GM12875 (cell line): ENCODE measurements at regions not wholly inside any gene's neighbourhood (a gene's known extent, or its start where the extent isn't known, plus 50 kb on each side); places are given as distances from the start of the nearest gene placed in this dataset.

Experiments
- H3K4me3 ChIP-seq: one replicate; pipeline ENCODE4 v1.5.1; 2011; ENCODE audit warnings: low read depth, low read length, control low read depth
- TF ChIP-seq, protein P1 (sequence below): IDR thresholded peaks from 2 replicates; pipeline ENCODE4 v1.5.1; 2011; ENCODE audit warnings: low read depth, mild to moderate bottlenecking, control low read depth, inconsistent platforms, low read length, moderate library complexity, borderline replicate concordance; ENCODE audit not compliant: insufficient read depth

DNA sequence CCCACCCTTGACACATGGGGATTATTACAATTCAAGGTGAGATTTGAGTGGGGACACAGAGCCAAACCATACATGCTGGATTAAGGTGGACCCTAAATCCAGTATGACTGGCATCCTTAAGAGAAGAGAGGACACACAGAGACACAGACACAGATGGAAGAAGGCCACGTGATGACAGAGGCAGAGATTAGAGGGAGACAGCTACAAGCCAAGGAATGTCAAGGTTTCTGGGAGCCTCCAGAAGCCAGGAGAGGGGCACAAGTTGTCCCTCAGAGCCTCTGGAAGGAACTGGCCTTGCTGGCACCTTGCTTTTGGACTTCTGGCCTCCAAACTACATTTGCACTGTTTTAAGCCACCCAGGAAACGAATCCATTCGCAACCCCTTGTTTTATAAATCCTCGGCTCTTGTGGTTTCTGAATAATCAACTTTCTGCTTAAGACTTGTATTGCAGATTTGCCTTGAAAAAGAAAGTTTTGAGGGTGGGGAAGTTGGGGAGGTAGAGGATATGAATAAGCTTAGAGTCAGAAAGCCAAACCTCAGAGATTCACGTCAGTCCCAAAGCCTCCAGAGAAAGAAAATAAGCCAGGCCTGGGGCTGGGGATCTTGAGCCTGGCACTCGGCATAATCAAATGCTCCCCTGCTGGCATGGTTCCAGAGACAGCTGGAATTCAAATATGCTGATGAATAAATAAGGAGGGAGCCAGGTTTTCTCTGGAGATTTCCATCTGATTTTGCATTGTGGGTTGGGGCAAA is 224.2 kb upstream of the PWP1 start:
- H3K4me3 ChIP-seq = no peak overlapping the region
- TF ChIP-seq, protein P1, sequence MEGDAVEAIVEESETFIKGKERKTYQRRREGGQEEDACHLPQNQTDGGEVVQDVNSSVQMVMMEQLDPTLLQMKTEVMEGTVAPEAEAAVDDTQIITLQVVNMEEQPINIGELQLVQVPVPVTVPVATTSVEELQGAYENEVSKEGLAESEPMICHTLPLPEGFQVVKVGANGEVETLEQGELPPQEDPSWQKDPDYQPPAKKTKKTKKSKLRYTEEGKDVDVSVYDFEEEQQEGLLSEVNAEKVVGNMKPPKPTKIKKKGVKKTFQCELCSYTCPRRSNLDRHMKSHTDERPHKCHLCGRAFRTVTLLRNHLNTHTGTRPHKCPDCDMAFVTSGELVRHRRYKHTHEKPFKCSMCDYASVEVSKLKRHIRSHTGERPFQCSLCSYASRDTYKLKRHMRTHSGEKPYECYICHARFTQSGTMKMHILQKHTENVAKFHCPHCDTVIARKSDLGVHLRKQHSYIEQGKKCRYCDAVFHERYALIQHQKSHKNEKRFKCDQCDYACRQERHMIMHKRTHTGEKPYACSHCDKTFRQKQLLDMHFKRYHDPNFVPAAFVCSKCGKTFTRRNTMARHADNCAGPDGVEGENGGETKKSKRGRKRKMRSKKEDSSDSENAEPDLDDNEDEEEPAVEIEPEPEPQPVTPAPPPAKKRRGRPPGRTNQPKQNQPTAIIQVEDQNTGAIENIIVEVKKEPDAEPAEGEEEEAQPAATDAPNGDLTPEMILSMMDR = no peak

DNA sequence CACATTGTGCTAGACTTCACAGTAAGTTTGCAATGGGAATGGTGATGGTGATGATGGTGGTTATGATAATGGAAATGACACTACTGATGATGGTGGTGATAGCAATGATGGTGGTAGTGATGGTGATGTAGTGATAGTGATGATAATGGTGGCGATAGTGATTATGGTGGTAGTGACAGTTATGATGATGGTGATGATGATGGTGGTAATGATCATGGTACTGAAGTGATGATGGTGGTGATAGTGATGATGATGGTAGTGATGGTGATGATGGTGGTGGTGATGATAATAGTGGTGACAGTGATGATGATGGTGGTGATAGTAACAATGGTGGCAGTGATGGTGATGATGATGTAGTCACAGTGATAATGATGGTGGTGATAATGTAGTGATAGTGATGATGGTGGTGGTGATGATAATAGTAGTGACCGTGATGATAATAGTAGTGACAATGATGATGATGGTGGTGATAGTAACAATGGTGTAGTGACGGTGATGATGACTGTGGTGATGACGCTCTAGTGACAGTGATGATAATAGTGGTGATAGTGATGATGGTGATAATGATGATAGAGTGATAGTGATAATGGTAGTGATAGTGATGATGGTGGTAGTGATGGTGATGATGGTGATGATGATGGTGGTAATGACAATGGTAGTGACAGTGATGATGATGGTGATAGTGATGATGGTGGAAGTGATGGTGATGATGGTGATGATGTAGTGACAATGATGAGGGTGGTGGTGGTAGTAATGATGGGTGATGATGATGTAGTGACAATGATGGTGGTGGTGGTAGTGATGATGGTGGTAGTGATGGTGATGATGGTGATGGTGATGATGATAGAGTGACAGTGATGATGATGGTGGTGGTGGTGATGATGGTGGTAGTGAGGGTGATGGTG is 222.9 kb upstream of the PWP1 start:
- no peak overlapping the region for H3K4me3 ChIP-seq
- TF ChIP-seq, protein P1 = no peak

DNA sequence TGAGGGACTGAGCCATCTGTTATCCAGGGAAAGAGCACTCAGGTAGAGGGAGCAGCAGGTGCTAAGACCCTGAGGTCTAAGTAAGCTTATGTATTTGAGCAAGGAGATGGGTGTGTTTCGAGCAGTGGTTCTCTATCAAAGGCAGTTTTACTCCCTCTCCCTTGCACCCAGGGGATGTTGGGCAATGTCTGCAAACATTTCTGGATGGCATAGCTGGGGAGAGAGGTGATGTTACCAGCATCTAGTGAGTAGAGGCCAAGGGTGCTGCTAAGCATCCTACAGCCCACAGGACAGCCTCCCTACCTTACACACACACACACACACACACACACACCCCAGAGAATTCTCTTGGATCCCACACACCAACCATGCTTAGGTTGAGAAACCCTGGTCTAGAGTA is 221.0 kb upstream of the PWP1 start:
- TF ChIP-seq, protein P1 = no peak

DNA sequence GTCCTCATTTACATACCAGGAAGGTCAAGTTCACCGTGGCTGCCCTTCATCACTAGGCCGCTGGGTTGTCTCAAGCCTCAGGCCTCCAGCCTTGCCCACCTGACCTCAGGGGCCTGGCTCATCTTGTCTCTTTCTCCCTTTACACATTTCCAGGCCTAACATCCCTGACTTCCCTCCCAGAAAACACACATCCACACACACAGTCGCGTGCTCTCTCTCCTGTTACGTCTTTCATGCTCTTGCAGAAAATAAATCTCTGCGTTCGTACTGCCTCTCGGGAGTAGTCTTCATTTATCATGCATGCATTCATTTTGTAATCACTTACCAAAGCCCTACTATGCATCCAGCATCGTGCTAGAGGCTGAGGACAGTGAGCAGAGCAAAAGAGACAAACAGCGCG is 220.0 kb upstream of the PWP1 start:
- TF ChIP-seq, protein P1 = no peak

More for the DNA sequence above, 221.0 kb upstream of the PWP1 start:
- no peak overlapping the region for H3K4me3 ChIP-seq

DNA sequence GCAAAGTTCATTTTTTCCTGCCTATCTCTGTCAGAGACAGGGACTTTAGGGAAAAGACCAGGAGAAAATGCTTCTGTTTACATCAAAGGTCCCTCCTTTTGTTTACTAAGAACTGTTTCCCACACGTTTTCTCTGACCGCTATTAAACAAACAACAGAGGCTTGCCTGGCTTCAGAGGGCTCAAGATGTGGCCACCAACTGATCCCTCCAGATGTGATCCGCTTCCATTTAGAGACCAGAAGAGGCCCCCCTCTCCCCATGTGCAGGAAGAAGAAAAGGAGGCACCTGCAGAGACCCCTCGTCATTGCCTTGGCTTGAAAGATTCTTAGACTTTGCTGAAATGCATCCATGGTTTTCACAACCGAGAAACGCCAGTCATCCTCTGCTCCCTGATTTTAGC is 217.9 kb upstream of the PWP1 start:
- no peak overlapping the region for H3K4me3 ChIP-seq
- TF ChIP-seq, protein P1 = no peak

More for the DNA sequence above, 220.0 kb upstream of the PWP1 start:
- H3K4me3 ChIP-seq = no peak overlapping the region

DNA sequence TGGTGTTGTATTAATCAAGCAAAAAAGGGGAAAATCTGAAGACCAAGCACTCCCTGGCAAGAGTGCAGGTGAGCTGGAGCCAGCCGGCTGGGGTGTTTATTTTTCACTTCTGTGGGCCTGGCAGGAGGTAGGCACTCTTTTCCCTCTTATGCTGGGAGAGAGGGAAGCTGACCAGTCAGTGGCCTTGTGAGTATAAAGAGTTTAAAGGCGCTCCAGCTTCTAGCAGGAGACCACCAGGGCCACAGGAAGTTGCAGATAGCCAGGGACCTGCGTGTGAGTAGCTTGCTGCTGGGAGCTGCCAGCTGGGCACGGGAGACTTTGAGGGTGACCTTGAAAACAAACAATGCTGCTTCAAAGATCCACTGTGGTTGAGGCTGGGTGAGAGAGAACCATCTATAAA is 217.4 kb upstream of the PWP1 start:
- H3K4me3 ChIP-seq = no peak overlapping the region
- TF ChIP-seq, protein P1 = no peak

DNA sequence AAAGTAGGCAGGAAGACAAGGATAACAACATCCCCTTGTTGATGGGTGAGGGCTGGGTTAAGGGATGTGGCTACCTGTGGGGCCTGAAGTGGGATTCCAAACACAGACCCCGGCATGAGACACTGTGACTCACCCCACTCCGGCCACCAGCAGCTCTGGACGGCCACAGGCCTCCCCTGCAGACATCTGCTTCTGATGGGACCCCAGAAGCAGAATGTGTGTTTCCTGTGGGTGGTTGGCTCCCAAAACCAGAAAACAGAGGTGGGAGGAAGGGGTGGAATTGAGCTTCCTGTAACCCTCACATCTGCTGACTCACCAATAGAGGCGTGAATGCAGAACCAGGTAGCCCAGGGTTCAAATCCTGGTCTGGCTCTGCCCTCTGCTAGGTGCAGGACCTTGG is 216.6 kb upstream of the PWP1 start:
- no peak overlapping the region for H3K4me3 ChIP-seq
- TF ChIP-seq, protein P1 = no peak
